Cardiac septum (tissue), 1 donor: ENCODE measurements at regions not wholly inside any gene's neighbourhood (a gene's known extent, or its start where the extent isn't known, plus 50 kb on each side); places are given as distances from the start of the nearest gene placed in this dataset.

ENCODE experiments used
- DNase-seq: peaks from one replicate; pipeline ENCODE4 v3.0.0-alpha.2; 2020; ENCODE audit warnings: low spot score
- intact Hi-C: fragments of 100-400 bp; cut with DNase I; formaldehyde crosslinking; loops from one replicate; pipeline ENCODE4 v1.14.0; 2022
- donor health status: DM: no; HTN: no; CAD: no.

- intact Hi-C loops, result no loop called here
- DNase-seq, result no peak
Measured at GRCh38 chr2:57084697-57085281, 901.0 kb downstream of the CCDC85A start.

- intact Hi-C loops, result no loop called here
- no peak for DNase-seq
Measured at GRCh38 chr2:57093020-57093419, 909.2 kb downstream of the CCDC85A start.

- intact Hi-C loops, result no loop called here
- DNase-seq, result no peak
Measured at GRCh38 chr2:57097855-57098254, 914.1 kb downstream of the CCDC85A start.

- intact Hi-C loops, result no loop called here
- no peak for DNase-seq
Measured at GRCh38 chr2:57100436-57100835, 916.6 kb downstream of the CCDC85A start.

GRCh38 chr2:57105694-57106093 lies 921.9 kb downstream of the CCDC85A start:
- DNase-seq, result no peak
- intact Hi-C loops, result no loop called here

- no peak for DNase-seq
- intact Hi-C loops, result no loop called here
Measured at GRCh38 chr2:57107353-57107752, 923.6 kb downstream of the CCDC85A start.

GRCh38 chr2:57111531-57111930 lies 927.7 kb downstream of the CCDC85A start:
- intact Hi-C loops, result no loop called here
- no peak for DNase-seq

- intact Hi-C loops, result no loop called here
Measured at GRCh38 chr2:57119141-57119540, 927.5 kb upstream of the VRK2 start.

GRCh38 chr2:57126410-57126809 lies 920.2 kb upstream of the VRK2 start:
- intact Hi-C loops, result no loop called here
- no peak for DNase-seq

More at GRCh38 chr2:57119141-57119540, 927.5 kb upstream of the VRK2 start:
- no peak for DNase-seq

- DNase-seq, result no peak
- intact Hi-C loops, result no loop called here
Measured at GRCh38 chr2:57139179-57139578, 907.4 kb upstream of the VRK2 start.

- no peak for DNase-seq
- intact Hi-C loops, result no loop called here
Measured at GRCh38 chr2:57141269-57141668, 905.3 kb upstream of the VRK2 start.

GRCh38 chr2:57146951-57147350 lies 899.7 kb upstream of the VRK2 start:
- DNase-seq, result no peak
- intact Hi-C loops, result no loop called here

GRCh38 chr2:57156231-57156924 lies 890.2 kb upstream of the VRK2 start:
- intact Hi-C loops, result no loop called here
- DNase-seq, result no peak

- intact Hi-C loops, result no loop called here
- DNase-seq, result no peak
Measured at GRCh38 chr2:57160976-57161375, 885.6 kb upstream of the VRK2 start.

- DNase-seq, result no peak
- intact Hi-C loops, result no loop called here
Measured at GRCh38 chr2:57177176-57177575, 869.4 kb upstream of the VRK2 start.

GRCh38 chr2:57180042-57180567 lies 866.5 kb upstream of the VRK2 start:
- DNase-seq, result no peak
- intact Hi-C loops, result no loop called here

- intact Hi-C loops, result no loop called here
- no peak for DNase-seq
Measured at GRCh38 chr2:57180678-57181077, 865.9 kb upstream of the VRK2 start.

- DNase-seq, result no peak
- intact Hi-C loops, result no loop called here
Measured at GRCh38 chr2:57181315-57182038, 865.1 kb upstream of the VRK2 start.

- DNase-seq, result no peak
- intact Hi-C loops, result no loop called here
Measured at GRCh38 chr2:57182916-57183315, 863.7 kb upstream of the VRK2 start.

GRCh38 chr2:57185568-57185967 lies 861.0 kb upstream of the VRK2 start:
- intact Hi-C loops, result no loop called here
- DNase-seq, result no peak

- no peak for DNase-seq
- intact Hi-C loops, result no loop called here
Measured at GRCh38 chr2:57190007-57190406, 856.6 kb upstream of the VRK2 start.
